Cardiac muscle cell (in vitro differentiated cells and primary cell): ENCODE measurements at regions not wholly inside any gene's neighbourhood (a gene's known extent, or its start where the extent isn't known, plus 50 kb on each side); places are given as distances from the start of the nearest gene placed in this dataset.
"Not testable (repeated sequence)": the region's sequence is repeated elsewhere in the genome, so short reads cannot be mapped to it uniquely, and the experiment has no call there.

ENCODE experiments used
- DNase-seq, 2 donors: peaks; one replicate each; pipeline versions ENCODE4 v3.0.0 to v3.0.0-alpha.2; 2010 to 2017; ENCODE audit warnings: low read depth in 1 of 2, low spot score in 1 of 2
- H3K27ac ChIP-seq: fragments of 200-600 bp; sonication (generic); 2 replicates; pipeline ENCODE4 v1.5.1; 2016
- H3K27me3 ChIP-seq: fragments of 200-600 bp; sonication (generic); 2 replicates; pipeline ENCODE4 v1.6.0; 2016; ENCODE audit warnings: control low read depth
- H3K36me3 ChIP-seq: fragments of 200-600 bp; sonication (generic); 2 replicates; pipeline ENCODE4 v1.5.1; 2016; ENCODE audit warnings: control low read depth
- H3K4me1 ChIP-seq: fragments of 200-600 bp; sonication (generic); 2 replicates; pipeline ENCODE4 v1.8.1; 2017; ENCODE audit warnings: low read depth, mild to moderate bottlenecking, mixed run types
- H3K4me3 ChIP-seq: fragments of 200-600 bp; sonication (generic); 2 replicates; pipeline ENCODE4 v1.5.1; 2016; ENCODE audit warnings: mild to moderate bottlenecking
- H3K9me3 ChIP-seq: fragments of 200-600 bp; sonication (generic); 2 replicates; pipeline ENCODE4 v1.5.1; 2017; ENCODE audit warnings: low read depth, mild to moderate bottlenecking, control low read depth
- TF ChIP-seq, protein P1 (sequence below): IDR thresholded peaks from 2 replicates; pipeline ENCODE4 v1.5.1; 2012; ENCODE audit warnings: low read depth, mild to moderate bottlenecking, low read length

- DNase-seq, H3K27ac ChIP-seq, H3K4me1 ChIP-seq, H3K4me3 ChIP-seq, H3K36me3 ChIP-seq, H3K27me3 ChIP-seq: not testable (repeated sequence)
- peaks cover 28% of the 10 kb centered on the region for H3K9me3 ChIP-seq
Measured at GRCh38 chr21:10418250-10419048, 102.9 kb upstream of the TPTE start.

- H3K9me3 ChIP-seq: peaks cover 29% of the 10 kb centered on the region
- not testable (repeated sequence) for H3K36me3 ChIP-seq, DNase-seq, H3K27ac ChIP-seq, H3K27me3 ChIP-seq, H3K4me1 ChIP-seq, H3K4me3 ChIP-seq
Measured at GRCh38 chr21:10421199-10421598, 100.2 kb upstream of the TPTE start.

- peaks cover 27% of the 10 kb centered on the region for H3K9me3 ChIP-seq
- H3K4me3 ChIP-seq, H3K4me1 ChIP-seq, H3K36me3 ChIP-seq, DNase-seq, H3K27ac ChIP-seq, H3K27me3 ChIP-seq: not testable (repeated sequence)
Measured at GRCh38 chr21:10421601-10422000, 99.8 kb upstream of the TPTE start.

DNA sequence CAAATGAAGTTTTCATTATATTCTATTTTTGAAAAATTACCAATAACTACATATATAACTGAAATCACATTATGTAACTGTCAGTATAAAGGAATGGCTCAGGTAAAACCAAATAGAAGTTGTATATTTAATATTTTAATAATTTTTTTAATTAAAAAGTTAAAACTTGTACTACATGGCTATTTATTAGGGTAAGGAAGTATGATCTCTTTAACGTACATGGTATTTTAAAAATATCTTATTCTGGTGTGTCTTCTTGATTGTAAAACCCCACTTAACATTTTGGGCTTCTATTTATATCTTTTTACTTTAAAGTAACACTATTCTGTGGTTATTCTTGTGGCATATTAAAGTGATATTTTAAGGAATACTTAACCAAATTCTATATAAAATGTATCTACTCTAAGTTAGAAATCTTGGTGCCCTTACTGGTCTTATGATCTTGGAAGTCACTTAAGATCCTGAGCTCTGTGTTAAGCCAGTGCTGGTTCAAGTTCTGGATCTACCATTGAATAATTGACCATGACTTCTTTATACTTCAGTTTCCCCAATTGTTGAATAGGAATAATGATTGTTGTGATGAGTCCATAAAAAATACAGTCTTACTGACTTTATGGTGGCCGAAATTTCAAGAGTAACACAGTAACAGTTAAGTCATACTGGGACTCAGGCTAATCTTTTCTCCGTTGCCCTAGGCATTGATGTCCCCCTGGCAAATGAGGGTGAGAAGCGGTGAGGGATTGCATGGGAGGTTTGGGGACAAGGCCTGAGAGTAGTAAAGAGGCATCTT, 97.1 kb upstream of the TPTE start:
- DNase-seq: not testable (repeated sequence)
- H3K9me3 ChIP-seq: peaks cover 31% of the 10 kb centered on the region

DNA sequence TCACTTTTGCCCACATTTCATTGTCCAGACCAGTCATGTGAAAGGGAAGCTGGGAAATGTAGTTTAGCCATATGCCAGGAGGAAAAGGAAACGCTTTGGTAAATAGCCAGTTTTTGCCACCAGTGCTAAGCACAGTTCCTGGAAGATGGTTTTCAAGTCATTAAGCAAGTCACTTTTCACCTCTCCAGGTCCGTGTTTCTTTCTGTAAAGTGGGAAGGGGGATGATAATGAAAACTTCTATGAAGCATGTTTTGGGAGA, 96.6 kb upstream of the TPTE start:
- not testable (repeated sequence) for H3K4me3 ChIP-seq, H3K27ac ChIP-seq, H3K4me1 ChIP-seq, DNase-seq, H3K27me3 ChIP-seq, H3K36me3 ChIP-seq
- peaks cover 28% of the 10 kb centered on the region for H3K9me3 ChIP-seq

More for the DNA sequence above, 97.1 kb upstream of the TPTE start:
- not testable (repeated sequence) for H3K27ac ChIP-seq, H3K4me3 ChIP-seq, H3K4me1 ChIP-seq, H3K36me3 ChIP-seq, H3K27me3 ChIP-seq

DNA sequence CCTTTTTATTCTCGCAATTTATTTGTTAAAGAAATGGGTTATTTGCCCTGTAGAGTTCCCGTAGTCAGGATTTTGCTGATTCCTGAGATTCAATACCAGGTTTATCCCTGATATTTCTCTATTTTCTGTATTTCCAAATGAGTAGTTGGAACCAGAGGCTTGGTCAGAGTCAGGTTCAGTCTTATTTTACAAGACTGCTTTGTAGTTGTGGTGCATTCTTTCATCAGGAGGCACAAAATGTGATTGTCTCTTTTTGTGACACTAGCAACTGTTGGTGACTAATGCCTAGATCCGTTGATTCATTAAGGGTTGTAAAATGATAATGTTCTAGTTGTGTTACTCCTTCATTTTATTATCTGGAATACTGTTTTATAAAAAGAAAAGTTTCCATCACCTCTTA, 95.5 kb upstream of the TPTE start:
- Histone ChIP-seq H3K36me3 (no peaks in the 10 kb centered on the region), H3K4me1 (no peaks in the 10 kb centered on the region), H3K27ac (no peak overlapping the region), H3K27me3 (no peaks in the 10 kb centered on the region), H3K9me3 (peaks cover 28% of the 10 kb centered on the region), H3K4me3 (no peak overlapping the region)
- DNase-seq: no peak
- TF ChIP-seq, protein P1, sequence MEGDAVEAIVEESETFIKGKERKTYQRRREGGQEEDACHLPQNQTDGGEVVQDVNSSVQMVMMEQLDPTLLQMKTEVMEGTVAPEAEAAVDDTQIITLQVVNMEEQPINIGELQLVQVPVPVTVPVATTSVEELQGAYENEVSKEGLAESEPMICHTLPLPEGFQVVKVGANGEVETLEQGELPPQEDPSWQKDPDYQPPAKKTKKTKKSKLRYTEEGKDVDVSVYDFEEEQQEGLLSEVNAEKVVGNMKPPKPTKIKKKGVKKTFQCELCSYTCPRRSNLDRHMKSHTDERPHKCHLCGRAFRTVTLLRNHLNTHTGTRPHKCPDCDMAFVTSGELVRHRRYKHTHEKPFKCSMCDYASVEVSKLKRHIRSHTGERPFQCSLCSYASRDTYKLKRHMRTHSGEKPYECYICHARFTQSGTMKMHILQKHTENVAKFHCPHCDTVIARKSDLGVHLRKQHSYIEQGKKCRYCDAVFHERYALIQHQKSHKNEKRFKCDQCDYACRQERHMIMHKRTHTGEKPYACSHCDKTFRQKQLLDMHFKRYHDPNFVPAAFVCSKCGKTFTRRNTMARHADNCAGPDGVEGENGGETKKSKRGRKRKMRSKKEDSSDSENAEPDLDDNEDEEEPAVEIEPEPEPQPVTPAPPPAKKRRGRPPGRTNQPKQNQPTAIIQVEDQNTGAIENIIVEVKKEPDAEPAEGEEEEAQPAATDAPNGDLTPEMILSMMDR: no peak

DNA sequence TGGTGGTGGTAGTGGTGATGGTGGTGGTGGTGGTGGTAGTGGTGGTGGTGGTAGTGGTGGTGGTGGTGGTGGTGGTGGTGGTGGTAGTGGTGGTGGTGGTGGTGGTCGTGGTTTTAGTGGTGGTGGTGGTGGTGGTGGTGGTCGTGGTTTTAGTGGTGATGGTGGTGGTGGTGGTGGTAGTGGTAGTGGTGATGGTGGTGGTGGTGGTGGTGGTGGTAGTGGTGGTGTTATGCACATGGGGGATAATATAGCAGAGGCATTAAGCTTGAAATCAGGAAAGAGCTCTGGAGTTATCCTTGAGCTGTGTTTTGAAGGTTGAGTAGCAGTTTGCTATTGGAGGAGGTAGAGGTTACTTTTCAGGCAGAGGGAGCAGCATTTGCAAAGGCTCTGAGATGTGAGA, 94.6 kb upstream of the TPTE start:
- peaks cover 26% of the 10 kb centered on the region for H3K9me3 ChIP-seq
- not testable (repeated sequence) for H3K27me3 ChIP-seq, DNase-seq, H3K27ac ChIP-seq, H3K36me3 ChIP-seq, H3K4me1 ChIP-seq, H3K4me3 ChIP-seq

DNA sequence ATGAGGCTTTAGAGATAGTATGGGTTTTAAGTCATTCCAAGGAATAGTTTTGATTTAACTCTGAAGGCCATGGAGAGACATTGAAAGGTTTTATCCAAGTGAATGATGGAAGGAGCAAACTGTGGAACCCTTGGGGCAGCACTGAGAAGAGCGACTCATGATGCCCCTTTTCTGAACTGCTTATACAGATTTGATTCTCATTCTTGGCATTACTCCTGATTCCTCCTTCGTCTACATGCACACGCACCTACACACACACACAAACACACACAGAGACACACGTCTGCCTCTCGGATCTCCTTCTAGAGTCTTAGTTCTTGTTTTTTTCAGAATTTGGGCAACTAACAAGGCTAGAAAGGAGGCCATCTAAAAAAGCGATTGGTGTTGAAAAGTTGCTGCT, 94.1 kb upstream of the TPTE start:
- H3K27ac ChIP-seq, DNase-seq, H3K36me3 ChIP-seq, H3K4me3 ChIP-seq, H3K4me1 ChIP-seq, H3K27me3 ChIP-seq: not testable (repeated sequence)
- peaks cover 28% of the 10 kb centered on the region for H3K9me3 ChIP-seq

GRCh38 chr21:10428981-10429534, 92.3 kb upstream of the TPTE start:
- H3K4me3 ChIP-seq, H3K4me1 ChIP-seq, H3K27me3 ChIP-seq, DNase-seq, H3K27ac ChIP-seq, H3K36me3 ChIP-seq: not testable (repeated sequence)
- H3K9me3 ChIP-seq: peaks cover 28% of the 10 kb centered on the region
